ENCODE measurements at regions not wholly inside any gene's neighbourhood (a gene's known extent, or its start where the extent isn't known, plus 50 kb on each side); places are given as distances from the start of the nearest gene placed in this dataset.

- TF ChIP-seq CTCF (IDR thresholded peaks at IDR 0.05 in 4 of 5, conservative IDR thresholded peaks at IDR 0.05 in 1 of 5) (no peak), POLR2A (IDR thresholded peaks at IDR 0.05) (no peak)
These were observed 481.9 kb downstream of the ZNF608 start for GRCh38 chr5:124264499-124264898.

Data from gastrocnemius medialis (tissue), 4 donors.